ENCODE measurements at regions not wholly inside any gene's neighbourhood (a gene's known extent, or its start where the extent isn't known, plus 50 kb on each side); places are given as distances from the start of the nearest gene placed in this dataset.

GRCh38 chr2:125837128-125837527 is 818.8 kb upstream of the GYPC start:
- no peak overlapping the region for H3K4me3 ChIP-seq (replicated peaks in 1 of 2; ENCODE audit: low read depth in 2 of 2, low read length in 2 of 2)
- no peak for TF ChIP-seq CTCF (IDR thresholded peaks at IDR 0.05; ENCODE audit: low read depth, low read length)
- no peak for DNase-seq (ENCODE audit: low read depth in 2 of 2)

GRCh38 chr2:125837611-125838010 is 818.3 kb upstream of the GYPC start:
- no peak for DNase-seq (ENCODE audit: low read depth in 2 of 2)
- H3K4me3 ChIP-seq (replicated peaks in 1 of 2; ENCODE audit: low read depth in 2 of 2, low read length in 2 of 2): no peak overlapping the region
- no peak for TF ChIP-seq CTCF (IDR thresholded peaks at IDR 0.05; ENCODE audit: low read depth, low read length)

- no peak overlapping the region for H3K4me3 ChIP-seq (replicated peaks in 1 of 2; ENCODE audit: low read depth in 2 of 2, low read length in 2 of 2)
- no peak for TF ChIP-seq CTCF (IDR thresholded peaks at IDR 0.05; ENCODE audit: low read depth, low read length)
- DNase-seq (ENCODE audit: low read depth in 2 of 2): no peak
Observed at GRCh38 chr2:125839945-125840344, 816.0 kb upstream of the GYPC start.

- no peak overlapping the region for H3K4me3 ChIP-seq (replicated peaks in 1 of 2; ENCODE audit: low read depth in 2 of 2, low read length in 2 of 2)
- DNase-seq (ENCODE audit: low read depth in 2 of 2): no peak
- no peak for TF ChIP-seq CTCF (IDR thresholded peaks at IDR 0.05; ENCODE audit: low read depth, low read length)
Observed at GRCh38 chr2:125842041-125842440, 813.9 kb upstream of the GYPC start.

- no peak for TF ChIP-seq CTCF (IDR thresholded peaks at IDR 0.05; ENCODE audit: low read depth, low read length)
- no peak overlapping the region for H3K4me3 ChIP-seq (replicated peaks in 1 of 2; ENCODE audit: low read depth in 2 of 2, low read length in 2 of 2)
- no peak for DNase-seq (ENCODE audit: low read depth in 2 of 2)
Observed at GRCh38 chr2:125850541-125850940, 805.4 kb upstream of the GYPC start.

GRCh38 chr2:125852364-125852763 is 803.6 kb upstream of the GYPC start:
- no peak for DNase-seq (ENCODE audit: low read depth in 2 of 2)
- H3K4me3 ChIP-seq (replicated peaks in 1 of 2; ENCODE audit: low read depth in 2 of 2, low read length in 2 of 2): no peak overlapping the region
- TF ChIP-seq CTCF (IDR thresholded peaks at IDR 0.05; ENCODE audit: low read depth, low read length): no peak

- no peak for DNase-seq (ENCODE audit: low read depth in 2 of 2)
- H3K4me3 ChIP-seq (replicated peaks in 1 of 2; ENCODE audit: low read depth in 2 of 2, low read length in 2 of 2): no peak overlapping the region
- TF ChIP-seq CTCF (IDR thresholded peaks at IDR 0.05; ENCODE audit: low read depth, low read length): no peak
Observed at GRCh38 chr2:125853626-125854025, 802.3 kb upstream of the GYPC start.
